ENCODE measurements at regions not wholly inside any gene's neighbourhood (a gene's known extent, or its start where the extent isn't known, plus 50 kb on each side); places are given as distances from the start of the nearest gene placed in this dataset.

GRCh38 chr3:88589138-88589537, 439.4 kb downstream of the C3orf38 start:
- TF ChIP-seq CTCF (IDR thresholded peaks at IDR 0.05) (no peak), POLR2A (IDR thresholded peaks at IDR 0.05) (no peak)

Measured in stomach (tissue), 4 donors.